Keratinocyte (primary cell): ENCODE measurements at regions not wholly inside any gene's neighbourhood (a gene's known extent, or its start where the extent isn't known, plus 50 kb on each side); places are given as distances from the start of the nearest gene placed in this dataset.

Experiments
- CTCF ChIP-seq, 3 experiments: IDR thresholded peaks in 1 of 3; conservative IDR thresholded peaks in 1 of 3; optimal IDR thresholded peaks in 1 of 3; 2 replicates in 2 of 3; 3 replicates in 1 of 3; pipeline versions ENCODE3 to v1.5.1; 2011; ENCODE audit warnings: low read length in 3 of 3, mild to moderate bottlenecking in 3 of 3, moderate library complexity in 2 of 3, control low read depth in 1 of 3, inconsistent platforms in 1 of 3; ENCODE audit not compliant: insufficient read depth in 2 of 3; ENCODE audit errors: extremely low read depth in 1 of 3
- EZH2 ChIP-seq: IDR thresholded peaks from one replicate; pipeline ENCODE4 v1.6.1; 2012; ENCODE audit warnings: inconsistent platforms, mild to moderate bottlenecking, low read length, moderate library complexity

- TF ChIP-seq CTCF (optimal IDR thresholded peaks at IDR 0.05 in 1 of 3, IDR thresholded peaks at IDR 0.05 in 1 of 3, conservative IDR thresholded peaks at IDR 0.05 in 1 of 3; ENCODE audit: extremely low read depth in 1 of 3, insufficient read depth in 2 of 3, low read length in 3 of 3) (no peak), EZH2 (no peak)
Observed at GRCh38 chr16:51707666-51708065, 556.6 kb upstream of the SALL1 start.
